ENCODE measurements at regions not wholly inside any gene's neighbourhood (a gene's known extent, or its start where the extent isn't known, plus 50 kb on each side); places are given as distances from the start of the nearest gene placed in this dataset.

GRCh38 chr20:53833333-53834061 lies 236.9 kb downstream of the BCAS1 start:
- no peak for TF ChIP-seq JUND (IDR thresholded peaks at IDR 0.05)
- no peak for TF ChIP-seq CTCF (IDR thresholded peaks at IDR 0.05; ENCODE audit: low read depth, low read length, missing input control)
- no peak for TF ChIP-seq TAF1 (conservative IDR thresholded peaks at IDR 0.05)
- TF ChIP-seq, protein P1, sequence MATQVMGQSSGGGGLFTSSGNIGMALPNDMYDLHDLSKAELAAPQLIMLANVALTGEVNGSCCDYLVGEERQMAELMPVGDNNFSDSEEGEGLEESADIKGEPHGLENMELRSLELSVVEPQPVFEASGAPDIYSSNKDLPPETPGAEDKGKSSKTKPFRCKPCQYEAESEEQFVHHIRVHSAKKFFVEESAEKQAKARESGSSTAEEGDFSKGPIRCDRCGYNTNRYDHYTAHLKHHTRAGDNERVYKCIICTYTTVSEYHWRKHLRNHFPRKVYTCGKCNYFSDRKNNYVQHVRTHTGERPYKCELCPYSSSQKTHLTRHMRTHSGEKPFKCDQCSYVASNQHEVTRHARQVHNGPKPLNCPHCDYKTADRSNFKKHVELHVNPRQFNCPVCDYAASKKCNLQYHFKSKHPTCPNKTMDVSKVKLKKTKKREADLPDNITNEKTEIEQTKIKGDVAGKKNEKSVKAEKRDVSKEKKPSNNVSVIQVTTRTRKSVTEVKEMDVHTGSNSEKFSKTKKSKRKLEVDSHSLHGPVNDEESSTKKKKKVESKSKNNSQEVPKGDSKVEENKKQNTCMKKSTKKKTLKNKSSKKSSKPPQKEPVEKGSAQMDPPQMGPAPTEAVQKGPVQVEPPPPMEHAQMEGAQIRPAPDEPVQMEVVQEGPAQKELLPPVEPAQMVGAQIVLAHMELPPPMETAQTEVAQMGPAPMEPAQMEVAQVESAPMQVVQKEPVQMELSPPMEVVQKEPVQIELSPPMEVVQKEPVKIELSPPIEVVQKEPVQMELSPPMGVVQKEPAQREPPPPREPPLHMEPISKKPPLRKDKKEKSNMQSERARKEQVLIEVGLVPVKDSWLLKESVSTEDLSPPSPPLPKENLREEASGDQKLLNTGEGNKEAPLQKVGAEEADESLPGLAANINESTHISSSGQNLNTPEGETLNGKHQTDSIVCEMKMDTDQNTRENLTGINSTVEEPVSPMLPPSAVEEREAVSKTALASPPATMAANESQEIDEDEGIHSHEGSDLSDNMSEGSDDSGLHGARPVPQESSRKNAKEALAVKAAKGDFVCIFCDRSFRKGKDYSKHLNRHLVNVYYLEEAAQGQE (IDR thresholded peaks at IDR 0.05) = no peak

All from liver (tissue), 3 donors.